ENCODE measurements at regions not wholly inside any gene's neighbourhood (a gene's known extent, or its start where the extent isn't known, plus 50 kb on each side); places are given as distances from the start of the nearest gene placed in this dataset.

DNA sequence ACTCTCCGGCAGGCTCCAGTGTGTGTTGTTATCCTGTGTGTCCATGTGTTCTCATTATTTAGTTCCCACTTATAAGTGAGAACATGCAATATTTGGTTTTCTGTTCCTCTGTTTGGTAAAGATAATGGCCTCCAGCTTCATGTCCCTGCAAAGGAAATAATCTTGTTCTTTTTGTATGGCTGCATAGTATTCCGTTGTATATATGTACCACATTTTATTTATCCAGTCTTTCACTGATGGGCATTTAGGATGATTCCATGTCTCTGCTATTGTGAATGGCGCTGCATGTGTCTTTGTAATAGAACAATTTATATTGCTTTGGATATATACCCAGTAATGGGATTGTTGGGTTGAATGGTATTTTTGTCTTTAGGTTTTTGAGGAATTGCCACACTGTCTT lies 807.3 kb upstream of the CA10 start:
- TF ChIP-seq EP300 (IDR thresholded peaks at IDR 0.05; ENCODE audit: borderline replicate concordance) = no peak
- TF ChIP-seq, protein P1, sequence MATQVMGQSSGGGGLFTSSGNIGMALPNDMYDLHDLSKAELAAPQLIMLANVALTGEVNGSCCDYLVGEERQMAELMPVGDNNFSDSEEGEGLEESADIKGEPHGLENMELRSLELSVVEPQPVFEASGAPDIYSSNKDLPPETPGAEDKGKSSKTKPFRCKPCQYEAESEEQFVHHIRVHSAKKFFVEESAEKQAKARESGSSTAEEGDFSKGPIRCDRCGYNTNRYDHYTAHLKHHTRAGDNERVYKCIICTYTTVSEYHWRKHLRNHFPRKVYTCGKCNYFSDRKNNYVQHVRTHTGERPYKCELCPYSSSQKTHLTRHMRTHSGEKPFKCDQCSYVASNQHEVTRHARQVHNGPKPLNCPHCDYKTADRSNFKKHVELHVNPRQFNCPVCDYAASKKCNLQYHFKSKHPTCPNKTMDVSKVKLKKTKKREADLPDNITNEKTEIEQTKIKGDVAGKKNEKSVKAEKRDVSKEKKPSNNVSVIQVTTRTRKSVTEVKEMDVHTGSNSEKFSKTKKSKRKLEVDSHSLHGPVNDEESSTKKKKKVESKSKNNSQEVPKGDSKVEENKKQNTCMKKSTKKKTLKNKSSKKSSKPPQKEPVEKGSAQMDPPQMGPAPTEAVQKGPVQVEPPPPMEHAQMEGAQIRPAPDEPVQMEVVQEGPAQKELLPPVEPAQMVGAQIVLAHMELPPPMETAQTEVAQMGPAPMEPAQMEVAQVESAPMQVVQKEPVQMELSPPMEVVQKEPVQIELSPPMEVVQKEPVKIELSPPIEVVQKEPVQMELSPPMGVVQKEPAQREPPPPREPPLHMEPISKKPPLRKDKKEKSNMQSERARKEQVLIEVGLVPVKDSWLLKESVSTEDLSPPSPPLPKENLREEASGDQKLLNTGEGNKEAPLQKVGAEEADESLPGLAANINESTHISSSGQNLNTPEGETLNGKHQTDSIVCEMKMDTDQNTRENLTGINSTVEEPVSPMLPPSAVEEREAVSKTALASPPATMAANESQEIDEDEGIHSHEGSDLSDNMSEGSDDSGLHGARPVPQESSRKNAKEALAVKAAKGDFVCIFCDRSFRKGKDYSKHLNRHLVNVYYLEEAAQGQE (IDR thresholded peaks at IDR 0.05; ENCODE audit: low read depth) = no peak
- no peak for TF ChIP-seq TEAD4 (IDR thresholded peaks at IDR 0.05)
- no peak for TF ChIP-seq MAX (IDR thresholded peaks at IDR 0.05)
- no peak for TF ChIP-seq EGR1 (IDR thresholded peaks at IDR 0.05)
- no peak for TF ChIP-seq YY1 (IDR thresholded peaks at IDR 0.05; ENCODE audit: low read depth)
- TF ChIP-seq CEBPB (IDR thresholded peaks at IDR 0.05) = no peak
- TF ChIP-seq TAF1 (IDR thresholded peaks at IDR 0.05; ENCODE audit: low read depth) = no peak
- TF ChIP-seq TCF12 (IDR thresholded peaks at IDR 0.05; ENCODE audit: low read depth) = no peak
- TF ChIP-seq, protein P2, sequence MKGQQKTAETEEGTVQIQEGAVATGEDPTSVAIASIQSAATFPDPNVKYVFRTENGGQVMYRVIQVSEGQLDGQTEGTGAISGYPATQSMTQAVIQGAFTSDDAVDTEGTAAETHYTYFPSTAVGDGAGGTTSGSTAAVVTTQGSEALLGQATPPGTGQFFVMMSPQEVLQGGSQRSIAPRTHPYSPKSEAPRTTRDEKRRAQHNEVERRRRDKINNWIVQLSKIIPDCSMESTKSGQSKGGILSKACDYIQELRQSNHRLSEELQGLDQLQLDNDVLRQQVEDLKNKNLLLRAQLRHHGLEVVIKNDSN (IDR thresholded peaks at IDR 0.05) = no peak

Measured in Ishikawa (cell line).